Effector CD8-positive, alpha-beta T cell (primary cell): ENCODE measurements at regions not wholly inside any gene's neighbourhood (a gene's known extent, or its start where the extent isn't known, plus 50 kb on each side); places are given as distances from the start of the nearest gene placed in this dataset.
"Not testable (repeated sequence)": the region's sequence is repeated elsewhere in the genome, so short reads cannot be mapped to it uniquely, and the experiment has no call there.

Source experiments
- DNase-seq: peaks from one replicate; lab custom pipeline; 2025; lab: John Stamatoyannopoulos, UW

GRCh38 chr22:27311698-27312550 lies 489.6 kb downstream of the MN1 start:
- no peak for DNase-seq

GRCh38 chr22:27312565-27312964 lies 489.0 kb downstream of the MN1 start:
- DNase-seq = no peak

GRCh38 chr22:27312966-27313855 lies 488.3 kb downstream of the MN1 start:
- DNase-seq = no peak

GRCh38 chr22:27314276-27314807 lies 487.2 kb downstream of the MN1 start:
- DNase-seq = no peak

GRCh38 chr22:27315833-27316232 lies 485.7 kb downstream of the MN1 start:
- DNase-seq = no peak

GRCh38 chr22:27317096-27317495 lies 484.5 kb downstream of the MN1 start:
- DNase-seq = no peak

GRCh38 chr22:27317971-27318428 lies 483.6 kb downstream of the MN1 start:
- no peak for DNase-seq

- DNase-seq = no peak
These were observed 483.0 kb downstream of the MN1 start for GRCh38 chr22:27318516-27318915.

GRCh38 chr22:27323661-27324060 lies 477.9 kb downstream of the MN1 start:
- no peak for DNase-seq

GRCh38 chr22:27324908-27325307 lies 476.6 kb downstream of the MN1 start:
- not testable (repeated sequence) for DNase-seq

- no peak for DNase-seq
These were observed 474.1 kb downstream of the MN1 start for GRCh38 chr22:27327497-27327896.

- no peak for DNase-seq
These were observed 473.4 kb downstream of the MN1 start for GRCh38 chr22:27327981-27328721.

GRCh38 chr22:27329131-27329850 lies 472.3 kb downstream of the MN1 start:
- no peak for DNase-seq

- DNase-seq = no peak
These were observed 471.4 kb downstream of the MN1 start for GRCh38 chr22:27329966-27330645.

- DNase-seq = no peak
These were observed 469.9 kb downstream of the MN1 start for GRCh38 chr22:27331526-27332281.

- no peak for DNase-seq
These were observed 466.4 kb downstream of the MN1 start for GRCh38 chr22:27335102-27335660.

GRCh38 chr22:27336151-27337090 lies 465.1 kb downstream of the MN1 start:
- DNase-seq = no peak

GRCh38 chr22:27337676-27338075 lies 463.9 kb downstream of the MN1 start:
- no peak for DNase-seq
